Right atrium auricular region (tissue), 2 donors: ENCODE measurements at regions not wholly inside any gene's neighbourhood (a gene's known extent, or its start where the extent isn't known, plus 50 kb on each side); places are given as distances from the start of the nearest gene placed in this dataset.

Source experiments
- DNase-seq: peaks from one replicate; pipeline ENCODE4 v3.0.0-alpha.2; 2019; ENCODE audit warnings: low spot score
- H3K27ac ChIP-seq, 2 donors: fragments of 200-600 bp; sonication (generic); 1 replicate in 1 of 2; 2 replicates in 1 of 2; pipeline ENCODE4 v1.5.1; 2016 to 2019
- H3K27me3 ChIP-seq, 2 donors: fragments of 200-600 bp; sonication (generic); one replicate each; pipeline versions ENCODE4 v1.5.1 to v1.6.0; 2017 to 2019
- H3K36me3 ChIP-seq: fragments of 200-600 bp; sonication (generic); one replicate; pipeline ENCODE4 v1.5.1; 2016
- H3K4me1 ChIP-seq, 2 donors: fragments of 200-600 bp; sonication (generic); one replicate each; pipeline versions ENCODE4 v1.5.1 to v1.6.0; 2017 to 2019
- H3K4me3 ChIP-seq, 2 donors: fragments of 200-600 bp; sonication (generic); 1 replicate in 1 of 2; 2 replicates in 1 of 2; pipeline ENCODE4 v1.5.1; 2017 to 2019; ENCODE audit warnings: mild to moderate bottlenecking in 1 of 2, moderate library complexity in 1 of 2
- H3K9me3 ChIP-seq, 2 donors: fragments of 200-600 bp; sonication (generic); one replicate each; pipeline ENCODE4 v1.5.1; 2019
- TF ChIP-seq, protein P1 (sequence below), 2 donors: fragments of 200-600 bp; sonication (generic); IDR thresholded peaks; one replicate each; pipeline ENCODE4 v1.5.1; 2019; ENCODE audit warnings: antibody characterized with exemption in 2 of 2

GRCh38 chr13:26824581-26824980 lies 64.0 kb upstream of the GPR12 start:
- no peak overlapping the region for H3K4me3 ChIP-seq
- no peak overlapping the region for H3K27ac ChIP-seq
- H3K9me3 ChIP-seq, result no peaks in the 10 kb centered on the region
- no peaks in the 10 kb centered on the region for H3K36me3 ChIP-seq
- TF ChIP-seq, protein P1, sequence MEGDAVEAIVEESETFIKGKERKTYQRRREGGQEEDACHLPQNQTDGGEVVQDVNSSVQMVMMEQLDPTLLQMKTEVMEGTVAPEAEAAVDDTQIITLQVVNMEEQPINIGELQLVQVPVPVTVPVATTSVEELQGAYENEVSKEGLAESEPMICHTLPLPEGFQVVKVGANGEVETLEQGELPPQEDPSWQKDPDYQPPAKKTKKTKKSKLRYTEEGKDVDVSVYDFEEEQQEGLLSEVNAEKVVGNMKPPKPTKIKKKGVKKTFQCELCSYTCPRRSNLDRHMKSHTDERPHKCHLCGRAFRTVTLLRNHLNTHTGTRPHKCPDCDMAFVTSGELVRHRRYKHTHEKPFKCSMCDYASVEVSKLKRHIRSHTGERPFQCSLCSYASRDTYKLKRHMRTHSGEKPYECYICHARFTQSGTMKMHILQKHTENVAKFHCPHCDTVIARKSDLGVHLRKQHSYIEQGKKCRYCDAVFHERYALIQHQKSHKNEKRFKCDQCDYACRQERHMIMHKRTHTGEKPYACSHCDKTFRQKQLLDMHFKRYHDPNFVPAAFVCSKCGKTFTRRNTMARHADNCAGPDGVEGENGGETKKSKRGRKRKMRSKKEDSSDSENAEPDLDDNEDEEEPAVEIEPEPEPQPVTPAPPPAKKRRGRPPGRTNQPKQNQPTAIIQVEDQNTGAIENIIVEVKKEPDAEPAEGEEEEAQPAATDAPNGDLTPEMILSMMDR (IDR thresholded peaks at IDR 0.05), result no peak
- no peak for DNase-seq
- H3K4me1 ChIP-seq, result peaks cover 0 to 2% of the 10 kb centered on the region in 2 donors
- no peaks in the 10 kb centered on the region for H3K27me3 ChIP-seq

DNA sequence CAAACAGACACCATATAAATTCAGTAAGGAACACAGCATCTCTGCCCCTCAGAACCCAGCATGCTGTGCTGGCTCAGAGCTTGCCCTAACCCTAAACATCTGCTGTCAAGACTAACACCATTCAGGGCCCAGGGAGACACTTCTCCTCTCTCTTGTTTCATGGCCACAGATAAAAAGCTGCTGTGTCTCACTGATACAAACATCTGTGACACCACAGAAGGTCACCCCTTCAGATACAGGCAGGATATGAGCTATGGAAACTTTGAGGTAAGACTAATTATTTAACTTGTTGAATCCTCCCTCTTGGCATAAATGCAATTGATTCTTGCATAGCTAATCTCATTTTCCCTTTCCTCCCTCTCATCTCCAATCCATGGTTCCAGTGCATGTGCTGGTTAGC lies 61.6 kb upstream of the GPR12 start:
- Histone ChIP-seq H3K36me3 (no peaks in the 10 kb centered on the region), H3K27ac (no peak overlapping the region), H3K4me1 (peaks cover 0 to 5% of the 10 kb centered on the region in 2 donors), H3K9me3 (no peaks in the 10 kb centered on the region), H3K27me3 (no peaks in the 10 kb centered on the region), H3K4me3 (no peak overlapping the region)
- TF ChIP-seq, protein P1 (IDR thresholded peaks at IDR 0.05), result no peak
- DNase-seq, result peak; percentile 5

DNA sequence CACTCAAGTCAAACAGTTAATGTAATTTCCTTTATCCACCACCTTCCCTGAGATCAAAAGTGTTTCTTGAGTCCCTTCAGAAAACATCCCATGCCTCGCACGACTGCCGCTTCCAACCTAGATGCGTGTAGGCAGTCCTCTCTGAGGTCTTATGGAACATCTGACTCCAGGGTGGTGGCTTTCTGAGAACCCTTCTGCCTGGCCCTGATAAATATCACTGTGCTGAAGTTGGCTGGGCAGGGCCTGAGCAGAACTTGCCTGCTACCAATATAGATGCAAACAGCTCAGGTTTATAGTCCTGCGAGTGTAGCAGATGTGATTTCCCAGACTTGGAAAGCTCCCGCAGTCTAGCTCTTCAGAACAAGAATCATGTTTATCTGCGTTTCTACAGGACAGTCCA lies 61.1 kb upstream of the GPR12 start:
- DNase-seq, result peak; percentile 16
- Histone ChIP-seq H3K27me3 (no peaks in the 10 kb centered on the region), H3K4me1 (peaks cover 0 to 5% of the 10 kb centered on the region in 2 donors), H3K27ac (no peak overlapping the region), H3K36me3 (no peaks in the 10 kb centered on the region), H3K9me3 (no peaks in the 10 kb centered on the region), H3K4me3 (no peak overlapping the region)
- TF ChIP-seq, protein P1 (IDR thresholded peaks at IDR 0.05), result no peak

DNA sequence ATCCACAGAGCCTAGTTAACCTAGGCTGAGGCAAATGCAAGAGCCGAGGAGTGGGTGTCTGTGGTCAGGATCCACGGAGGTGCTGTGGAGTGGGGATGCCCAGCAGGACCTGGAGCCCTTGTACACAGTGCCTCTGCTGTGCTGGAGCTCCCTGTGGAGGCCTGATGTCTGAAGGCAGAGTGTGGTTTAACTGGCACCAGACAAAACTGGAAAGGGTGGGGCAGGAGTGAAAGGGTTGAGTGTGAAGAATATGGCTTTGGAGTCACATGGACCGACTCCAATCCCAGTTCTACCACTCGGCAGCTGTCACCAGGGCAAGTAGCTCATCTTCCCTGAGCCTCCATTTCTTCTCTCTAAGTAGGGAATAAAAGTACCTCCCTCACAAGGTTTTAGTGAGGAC lies 60.3 kb upstream of the GPR12 start:
- H3K9me3 ChIP-seq, result no peaks in the 10 kb centered on the region
- TF ChIP-seq, protein P1 (IDR thresholded peaks at IDR 0.05), result no peak
- no peaks in the 10 kb centered on the region for H3K27me3 ChIP-seq
- DNase-seq, result no peak
- H3K36me3 ChIP-seq, result no peaks in the 10 kb centered on the region
- no peak overlapping the region for H3K27ac ChIP-seq
- H3K4me1 ChIP-seq, result peaks cover 0 to 5% of the 10 kb centered on the region in 2 donors
- no peak overlapping the region for H3K4me3 ChIP-seq

DNA sequence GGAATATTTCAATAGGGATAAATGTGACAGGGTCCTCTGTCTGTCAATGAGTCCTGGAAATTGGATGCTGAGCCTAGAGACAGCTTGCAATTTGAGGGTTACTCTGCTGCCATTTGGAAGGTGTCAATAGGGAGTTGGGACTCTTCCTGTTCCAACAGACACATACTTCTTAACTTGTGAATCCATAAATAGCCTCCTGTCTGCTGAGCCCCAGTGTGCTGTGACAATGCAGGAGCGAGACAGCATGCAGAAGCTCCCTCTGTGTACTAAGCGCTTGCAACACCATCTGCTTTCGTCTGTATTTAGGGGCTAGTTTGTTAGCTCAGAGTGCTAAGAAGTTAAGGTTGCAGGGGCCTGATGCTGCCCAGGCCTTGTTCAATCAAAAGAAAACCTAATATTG lies 58.5 kb upstream of the GPR12 start:
- Histone ChIP-seq H3K36me3 (no peaks in the 10 kb centered on the region), H3K4me1 (peaks cover 0 to 5% of the 10 kb centered on the region in 2 donors), H3K27me3 (no peaks in the 10 kb centered on the region), H3K9me3 (no peaks in the 10 kb centered on the region), H3K27ac (peak overlapping the region; percentile 16 to 60), H3K4me3 (no peak overlapping the region)
- DNase-seq, result no peak
- TF ChIP-seq, protein P1 (IDR thresholded peaks at IDR 0.05), result no peak

DNA sequence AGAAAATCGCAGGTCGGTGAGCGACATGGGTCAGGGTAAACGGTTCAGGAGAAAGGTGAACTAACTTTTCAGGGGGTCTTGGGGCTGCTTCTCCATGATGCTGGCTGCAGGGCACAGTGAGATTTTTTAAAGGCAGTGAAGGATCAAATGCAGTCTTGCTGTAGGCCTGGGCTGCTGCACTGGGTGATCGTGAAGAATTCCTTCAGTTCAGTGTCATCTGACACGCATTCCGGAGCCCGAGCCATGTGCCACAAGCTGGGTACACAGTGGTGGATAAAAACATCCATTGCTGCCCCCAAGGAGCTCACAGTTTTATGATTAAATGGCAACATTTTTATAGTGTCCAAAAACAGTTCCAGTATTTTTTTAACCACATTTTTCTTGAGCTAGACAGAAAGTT lies 56.3 kb upstream of the GPR12 start:
- DNase-seq, result no peak
- Histone ChIP-seq H3K9me3 (no peaks in the 10 kb centered on the region), H3K4me3 (no peak overlapping the region), H3K27me3 (no peaks in the 10 kb centered on the region), H3K4me1 (peaks cover 0 to 5% of the 10 kb centered on the region in 2 donors), H3K36me3 (no peaks in the 10 kb centered on the region), H3K27ac (no peak overlapping the region)
- TF ChIP-seq, protein P1 (IDR thresholded peaks at IDR 0.05), result no peak
